GM21529 (cell line): ENCODE measurements at regions not wholly inside any gene's neighbourhood (a gene's known extent, or its start where the extent isn't known, plus 50 kb on each side); places are given as distances from the start of the nearest gene placed in this dataset.

ENCODE experiments used
- ATAC-seq: cut with Tn5 transposase; IDR thresholded peaks from one replicate; pipeline ENCODE4 v1.9.1; 2021; ENCODE audit not compliant: unreplicated experiment

DNA sequence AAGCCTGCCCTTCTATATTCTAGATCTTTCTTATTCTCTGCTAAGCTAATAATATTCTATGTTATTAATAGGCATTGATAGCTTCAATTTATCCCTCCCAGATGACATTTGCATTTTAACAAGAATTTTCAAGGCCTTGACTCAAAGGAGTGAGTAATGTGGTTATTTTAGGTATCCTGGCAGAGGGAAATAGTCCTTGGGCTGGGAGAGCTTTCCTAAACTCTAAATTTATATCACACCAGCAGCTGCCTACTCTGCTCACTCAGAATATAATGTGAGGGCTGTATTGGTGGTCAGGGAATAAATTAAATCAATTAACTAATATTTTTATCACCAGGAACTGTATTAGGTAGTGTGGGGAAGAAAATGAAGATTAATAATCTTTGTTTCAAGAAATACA, 74.8 kb upstream of the ADAM23 start:
- ATAC-seq = no peak

DNA sequence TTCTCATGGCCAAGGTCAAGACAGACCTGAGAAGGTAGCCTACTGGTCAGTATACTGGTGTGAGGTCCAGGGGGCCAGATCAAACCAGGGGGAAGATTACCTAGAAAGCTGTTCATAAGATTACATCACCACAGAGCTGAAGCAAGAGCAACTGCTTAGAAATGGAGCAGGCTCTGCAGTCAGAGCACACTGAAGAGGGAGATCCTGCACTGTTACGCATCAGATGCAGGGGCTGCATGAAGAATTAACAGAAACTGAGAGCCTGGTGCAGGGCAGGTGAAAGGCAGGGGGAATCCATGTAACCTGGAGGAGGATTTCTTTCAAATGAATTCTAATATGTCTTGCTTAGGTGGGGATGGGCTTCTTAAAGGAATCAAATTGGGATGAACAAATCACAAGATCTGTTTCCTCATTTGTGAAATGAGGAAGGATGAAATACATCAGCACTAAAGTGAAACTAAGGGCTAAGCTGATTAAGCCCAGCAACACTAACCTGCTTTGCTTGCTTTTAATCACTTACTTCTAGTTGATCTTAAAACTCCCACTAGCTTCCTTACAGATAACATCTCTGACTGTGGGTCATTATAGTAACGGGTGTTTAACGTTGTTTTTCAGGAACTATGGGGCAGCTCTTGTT, 74.3 kb upstream of the ADAM23 start:
- ATAC-seq = no peak

- ATAC-seq = no peak
Measured at GRCh38 chr2:206375956-206376355, 67.4 kb upstream of the ADAM23 start.

GRCh38 chr2:206378835-206379234, 64.5 kb upstream of the ADAM23 start:
- no peak for ATAC-seq

GRCh38 chr2:206379266-206379665, 64.1 kb upstream of the ADAM23 start:
- no peak for ATAC-seq

DNA sequence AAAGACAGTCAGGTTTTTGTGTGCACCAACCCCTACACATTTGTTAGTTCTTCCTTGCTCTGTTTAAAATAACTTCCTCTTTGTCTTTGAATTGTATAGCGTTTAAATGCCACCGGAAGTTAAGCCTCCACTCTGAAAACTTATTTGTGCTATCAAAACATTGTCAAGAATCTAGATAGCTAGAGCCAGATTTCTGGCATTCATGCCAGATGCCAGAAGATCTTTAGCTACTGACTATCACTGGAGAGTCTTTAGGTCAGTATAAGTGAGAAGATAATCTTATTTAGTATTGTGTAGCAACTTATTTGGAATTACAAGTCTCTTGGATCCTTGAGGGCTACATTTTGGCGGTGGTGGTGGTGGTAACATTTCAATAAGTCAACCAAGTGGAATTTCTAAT, 63.4 kb upstream of the ADAM23 start:
- no peak for ATAC-seq

DNA sequence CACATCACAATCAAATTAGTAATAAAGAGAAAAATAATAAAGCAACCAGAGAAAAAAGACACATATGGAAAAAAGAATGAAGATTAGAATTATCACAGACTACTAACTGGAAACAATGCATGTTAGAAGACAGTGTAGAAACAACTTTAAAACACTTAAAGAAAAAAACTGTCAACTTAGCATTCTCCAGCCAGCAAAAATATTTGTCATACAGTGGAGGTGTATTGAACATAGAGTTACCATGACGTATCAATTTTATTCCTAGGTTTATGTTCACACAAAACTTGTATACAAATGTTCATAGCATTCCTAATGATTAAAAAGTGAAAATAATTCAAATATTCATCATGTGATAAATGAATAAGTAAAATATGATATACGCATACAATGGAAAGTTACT, 61.5 kb upstream of the ADAM23 start:
- no peak for ATAC-seq

- ATAC-seq = no peak
Measured at GRCh38 chr2:206383669-206384068, 59.7 kb upstream of the ADAM23 start.

- no peak for ATAC-seq
Measured at GRCh38 chr2:206387808-206388207, 55.5 kb upstream of the ADAM23 start.

DNA sequence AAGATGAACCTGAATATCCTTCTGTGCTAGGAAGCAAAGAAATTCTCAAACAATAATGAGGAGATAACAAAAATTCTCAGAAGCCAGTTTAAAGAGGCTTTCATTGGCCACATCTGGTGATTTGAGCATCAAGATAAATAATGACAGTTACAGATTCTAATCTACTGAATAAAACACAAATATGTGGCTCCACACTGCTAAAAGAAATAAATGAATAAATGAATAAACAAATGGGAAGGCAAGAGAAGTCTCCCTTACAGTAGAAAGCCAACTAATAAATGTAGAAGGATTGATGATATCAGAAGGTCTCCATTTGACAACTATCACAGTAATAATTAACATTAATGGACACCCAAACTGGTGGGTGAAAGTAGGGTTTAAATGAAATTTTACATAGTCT, 54.6 kb upstream of the ADAM23 start:
- ATAC-seq = no peak

DNA sequence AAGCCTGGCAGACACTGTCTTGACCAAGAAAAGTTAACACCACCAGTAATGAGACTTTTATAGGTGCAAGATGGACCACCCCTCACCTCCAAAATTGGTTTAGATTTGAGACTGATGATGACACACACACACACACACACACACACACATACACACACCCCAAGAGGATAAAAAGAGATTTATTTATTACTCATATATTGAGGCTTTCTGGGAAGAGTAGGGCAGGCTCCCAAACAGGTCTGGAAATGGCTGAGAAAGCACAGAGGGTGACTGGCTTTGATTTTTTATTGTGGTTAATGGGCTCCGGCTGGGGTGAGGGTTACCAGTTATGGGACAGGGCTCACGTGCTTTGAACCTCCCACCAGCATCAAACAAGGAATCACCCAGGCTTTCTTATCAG, 54.2 kb upstream of the ADAM23 start:
- ATAC-seq = no peak

DNA sequence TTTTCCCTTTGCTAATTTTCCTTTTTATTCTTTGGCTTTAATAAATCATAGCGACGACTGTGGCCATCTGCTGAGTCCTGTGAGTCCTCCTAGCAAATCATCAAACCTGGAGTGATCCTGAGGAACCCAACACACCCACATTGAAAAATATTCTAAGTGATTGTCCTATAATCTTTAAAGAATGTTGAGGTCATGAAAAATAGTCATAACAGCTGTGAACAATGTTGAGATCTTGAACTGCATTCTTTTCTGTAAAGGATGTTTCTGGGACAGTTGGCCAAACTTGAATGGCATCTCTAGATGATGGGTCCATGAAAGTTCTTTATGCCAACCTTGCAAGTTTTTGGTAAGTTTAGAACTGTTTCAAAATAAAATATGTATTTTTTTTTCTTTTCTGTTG, 53.2 kb upstream of the ADAM23 start:
- ATAC-seq = no peak

DNA sequence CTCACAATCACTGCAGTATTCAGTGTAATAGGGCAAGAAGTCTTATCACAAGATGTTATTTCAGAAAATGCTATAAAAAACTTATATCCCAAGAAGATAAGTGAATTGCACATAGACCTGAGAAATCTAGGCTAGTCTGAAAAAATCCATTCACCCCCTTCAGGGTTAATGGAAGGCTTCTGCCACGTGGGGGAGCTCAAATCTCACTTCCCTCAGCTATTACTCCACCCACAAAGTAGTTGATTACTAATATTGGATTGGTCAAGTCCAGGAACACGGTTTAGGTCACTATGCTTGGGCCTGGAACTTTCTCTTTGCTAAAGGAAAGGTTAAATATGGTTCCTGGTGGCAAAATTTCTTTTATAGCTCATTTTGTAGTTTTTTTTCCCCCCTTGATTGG, 51.2 kb upstream of the ADAM23 start:
- ATAC-seq = peak; percentile 100
